HAP-1 (cell line): ENCODE measurements at regions not wholly inside any gene's neighbourhood (a gene's known extent, or its start where the extent isn't known, plus 50 kb on each side); places are given as distances from the start of the nearest gene placed in this dataset.

ENCODE experiments used
- DNase-seq, 2 experiments: peaks; one replicate each; pipeline ENCODE4 v3.0.0-alpha.2; 2016 to 2020; ENCODE audit warnings: low spot score in 2 of 2
- H3K27me3 ChIP-seq: fragments of 250-450 bp; sonication (Bioruptor Pico); 2 replicates; pipeline ENCODE4 v1.5.1; 2020; ENCODE audit warnings: low read depth, mild to moderate bottlenecking, moderate library complexity
- H3K36me3 ChIP-seq: fragments of 250-450 bp; sonication (Bioruptor Pico); replicated peaks from 2 replicates; pipeline ENCODE4 v1.5.1; 2020; ENCODE audit warnings: mild to moderate bottlenecking
- H3K4me1 ChIP-seq: fragments of 250-450 bp; sonication (Bioruptor Pico); 2 replicates; pipeline ENCODE4 v1.5.1; 2020; ENCODE audit warnings: mild to moderate bottlenecking
- H3K4me3 ChIP-seq: fragments of 250-450 bp; sonication (Bioruptor Pico); 2 replicates; pipeline ENCODE4 v1.5.1; 2020; ENCODE audit warnings: mild to moderate bottlenecking, moderate library complexity
- H3K9me3 ChIP-seq: fragments of 250-450 bp; sonication (Bioruptor Pico); 2 replicates; pipeline ENCODE4 v1.5.1; 2020; ENCODE audit warnings: mild to moderate bottlenecking, moderate library complexity
- in situ Hi-C: fragments of 300-500 bp; cut with MboI; formaldehyde crosslinking; loops from 3 replicates; pipeline ENCODE4 v1.14.3; 2020; ENCODE audit warnings: low sequenced_read_pairs, inconsistent platforms, mixed read lengths

DNA sequence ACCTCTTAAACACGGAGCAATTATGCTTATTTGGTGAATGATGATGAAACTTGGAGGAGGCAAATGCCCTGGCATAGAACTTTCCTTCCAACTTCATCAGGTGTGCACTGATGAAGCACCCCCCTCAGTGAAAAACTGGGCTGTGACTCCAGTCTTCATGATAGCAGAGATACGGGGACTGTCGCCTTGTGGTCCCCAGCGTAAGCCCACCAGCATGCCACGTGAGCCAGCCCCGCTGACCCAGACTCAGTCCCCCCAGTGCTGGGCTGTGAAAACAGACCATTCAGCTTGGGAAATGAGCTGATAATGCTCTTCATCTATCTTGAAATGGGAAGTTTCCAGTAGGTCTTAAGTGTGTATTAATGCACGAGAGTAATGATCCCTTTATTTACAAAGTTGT, 177.0 kb downstream of the SNX10 start:
- Histone ChIP-seq H3K9me3 (no peaks in the 10 kb centered on the region), H3K27me3 (peaks cover 5% of the 10 kb centered on the region; the same call in 1 of the 2 replicates), H3K4me1 (no peaks in the 10 kb centered on the region), H3K36me3 (no peaks in the 10 kb centered on the region), H3K4me3 (no peak overlapping the region)
- in situ Hi-C loops, result no loop called here
- no peak for DNase-seq

DNA sequence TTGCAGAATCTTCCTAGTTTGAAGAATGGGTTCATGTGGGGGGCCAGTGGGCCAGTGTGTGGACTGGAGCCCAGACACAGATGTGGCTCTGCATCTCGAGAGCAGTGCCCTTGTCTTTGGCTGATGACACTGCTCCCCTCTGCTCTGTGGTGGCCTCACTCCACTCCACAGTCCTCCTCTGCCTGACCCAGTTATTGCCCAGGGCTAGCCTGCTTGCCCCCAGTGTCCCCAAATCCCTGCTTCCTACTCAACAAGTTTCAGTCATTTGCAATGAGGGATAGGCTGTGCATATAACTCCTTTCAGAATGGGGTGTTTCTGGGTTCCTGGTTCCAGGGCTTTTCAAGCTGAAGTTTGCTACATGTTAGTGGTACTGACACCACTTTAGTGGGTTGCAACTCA, 177.5 kb downstream of the SNX10 start:
- in situ Hi-C loops, result no loop called here
- H3K36me3 ChIP-seq, result no peaks in the 10 kb centered on the region
- H3K4me3 ChIP-seq, result no peak overlapping the region

DNA sequence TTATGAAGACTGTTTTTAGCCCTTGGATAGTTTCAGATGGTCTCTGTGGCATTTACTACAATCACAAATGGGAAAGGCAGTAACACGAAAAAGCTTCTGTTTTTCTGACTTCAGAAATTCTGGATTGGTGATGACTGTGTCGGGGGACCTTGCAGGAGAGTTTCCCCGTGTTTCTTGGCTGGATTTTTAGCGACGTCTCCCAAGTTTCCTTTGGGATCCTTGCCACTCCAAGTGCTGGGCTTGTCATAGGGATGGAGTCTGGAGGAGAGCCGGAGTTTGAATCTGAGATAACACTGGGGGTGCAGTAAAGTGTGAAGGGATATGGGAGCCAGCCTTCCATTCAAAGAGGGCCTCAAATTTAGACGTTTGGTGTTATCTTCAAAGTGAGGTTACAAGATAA, 179.0 kb downstream of the SNX10 start:
- in situ Hi-C loops, result no loop called here
- Histone ChIP-seq H3K4me3 (no peak overlapping the region), H3K9me3 (no peaks in the 10 kb centered on the region), H3K27me3 (peaks cover 5% of the 10 kb centered on the region; the same call in 1 of the 2 replicates), H3K4me1 (no peaks in the 10 kb centered on the region), H3K36me3 (no peaks in the 10 kb centered on the region)
- no peak for DNase-seq

More for the DNA sequence above, 177.5 kb downstream of the SNX10 start:
- Histone ChIP-seq H3K4me1 (no peaks in the 10 kb centered on the region), H3K9me3 (no peaks in the 10 kb centered on the region), H3K27me3 (peaks cover 5% of the 10 kb centered on the region; the same call in 1 of the 2 replicates)
- no peak for DNase-seq

DNA sequence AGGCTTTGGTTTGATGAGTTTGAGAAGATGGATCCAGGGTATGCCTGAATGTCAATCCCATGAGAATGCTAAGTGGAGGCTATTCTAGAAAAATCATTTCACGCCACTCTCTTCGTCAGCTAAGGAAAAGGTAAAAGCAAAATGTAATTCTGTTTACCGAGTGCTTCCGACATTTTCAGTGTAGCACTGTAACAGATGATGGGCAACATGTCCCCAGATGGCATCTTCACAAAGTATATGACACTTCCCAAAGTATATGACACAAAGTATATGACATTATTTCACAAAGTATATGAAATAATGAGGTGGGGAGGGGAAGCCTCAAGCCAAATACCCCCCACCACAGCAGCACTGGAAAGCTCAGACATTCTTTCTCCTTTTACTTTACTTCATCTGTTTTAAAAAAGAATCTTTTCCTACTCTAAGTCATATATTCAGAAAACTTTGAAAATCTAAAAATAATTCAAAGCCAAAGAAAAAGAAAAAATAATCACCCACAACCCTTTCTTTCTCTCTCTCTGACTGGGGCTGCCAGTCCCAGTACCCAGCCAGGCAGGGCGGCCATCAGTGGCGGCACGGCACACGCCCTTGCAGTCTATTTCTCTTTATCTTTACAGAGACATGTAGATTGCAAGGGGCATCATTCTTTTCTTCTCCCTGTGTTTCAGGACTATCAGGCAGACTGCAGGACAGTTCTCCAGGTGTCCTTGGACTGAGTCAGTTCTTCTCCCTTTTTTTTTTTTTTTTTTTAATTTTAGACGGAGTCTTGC, 179.8 kb downstream of the SNX10 start:
- H3K4me3 ChIP-seq, result no peak overlapping the region
- H3K27me3 ChIP-seq, result peaks cover 5% of the 10 kb centered on the region; the same call in 1 of the 2 replicates
- no peak for DNase-seq
- in situ Hi-C loops, result no loop called here
- H3K9me3 ChIP-seq, result no peaks in the 10 kb centered on the region
- H3K4me1 ChIP-seq, result no peaks in the 10 kb centered on the region
- H3K36me3 ChIP-seq, result no peaks in the 10 kb centered on the region

DNA sequence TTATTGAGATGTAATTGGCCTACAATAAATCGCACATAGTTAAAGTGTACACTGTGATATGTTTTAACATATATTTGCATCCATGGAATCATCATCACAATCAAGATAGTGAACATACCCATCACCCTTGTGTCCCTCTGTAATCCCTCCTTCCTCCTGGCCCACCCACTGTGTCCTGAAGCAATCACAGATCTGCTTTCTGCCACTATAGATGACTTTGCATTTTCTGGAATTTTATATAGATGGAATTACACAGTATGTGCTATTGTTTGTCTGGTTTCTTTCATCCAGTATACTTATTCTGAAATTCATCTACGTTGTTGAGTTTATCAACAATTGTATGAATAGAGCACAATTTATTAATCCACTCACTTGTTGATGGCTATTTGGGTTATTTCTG, 181.3 kb downstream of the SNX10 start:
- no peak overlapping the region for H3K4me3 ChIP-seq
- in situ Hi-C loops, result no loop called here

DNA sequence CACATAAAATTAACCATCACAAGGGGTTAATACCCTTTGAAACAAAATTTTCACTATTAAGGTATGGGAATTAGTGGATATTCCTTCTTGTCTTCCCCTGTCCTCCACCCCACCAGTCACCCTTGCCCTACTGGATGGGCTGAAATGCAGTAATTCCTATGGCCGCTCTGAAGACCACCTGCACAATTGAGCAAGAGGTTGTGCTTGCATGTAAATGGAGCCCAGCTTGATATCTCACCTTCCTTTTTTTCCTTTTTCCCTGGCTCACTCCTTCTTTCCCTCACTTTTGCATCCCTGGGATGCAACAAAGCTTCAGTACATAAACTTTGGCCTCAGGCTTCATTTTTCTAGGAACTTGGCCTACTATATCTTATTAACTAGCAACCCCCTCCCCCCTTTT, 184.6 kb downstream of the SNX10 start:
- no peak overlapping the region for H3K4me3 ChIP-seq
- no peaks in the 10 kb centered on the region for H3K9me3 ChIP-seq
- no peaks in the 10 kb centered on the region for H3K4me1 ChIP-seq
- no peaks in the 10 kb centered on the region for H3K27me3 ChIP-seq
- no peak for DNase-seq
- in situ Hi-C loops, result no loop called here
- H3K36me3 ChIP-seq, result no peaks in the 10 kb centered on the region

More for the DNA sequence above, 181.3 kb downstream of the SNX10 start:
- no peak for DNase-seq
- no peaks in the 10 kb centered on the region for H3K9me3 ChIP-seq
- no peaks in the 10 kb centered on the region for H3K27me3 ChIP-seq
- no peaks in the 10 kb centered on the region for H3K36me3 ChIP-seq
- no peaks in the 10 kb centered on the region for H3K4me1 ChIP-seq

DNA sequence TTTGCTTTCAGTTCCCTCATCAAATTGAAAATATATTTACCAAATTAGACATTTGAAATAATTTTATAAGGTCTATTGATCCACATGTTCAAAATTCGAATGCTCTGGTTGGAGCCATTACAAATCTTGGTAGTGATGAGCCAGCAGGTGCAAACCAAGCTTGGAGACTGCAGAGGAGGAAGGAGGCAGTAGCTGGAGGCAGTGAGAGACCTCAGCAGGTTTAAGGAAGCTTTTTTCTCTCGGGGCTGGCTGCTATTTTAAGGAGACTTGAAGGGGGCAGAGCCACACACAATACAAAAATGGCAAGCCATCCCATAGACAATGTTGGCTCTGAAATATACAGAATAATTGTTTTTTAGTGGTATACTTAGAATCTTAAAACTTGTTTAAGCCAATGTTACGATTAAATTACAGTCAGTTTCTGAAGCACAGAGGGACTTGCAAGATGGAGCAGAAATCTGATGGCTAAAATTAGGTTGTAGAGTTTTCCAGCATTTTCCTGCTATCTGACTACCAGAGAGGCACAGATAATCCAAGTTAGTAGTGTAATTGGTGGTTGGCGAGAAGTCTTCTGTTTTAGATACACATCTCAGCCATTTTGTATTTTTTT, 185.8 kb downstream of the SNX10 start:
- H3K9me3 ChIP-seq, result no peaks in the 10 kb centered on the region
- H3K4me3 ChIP-seq, result no peak overlapping the region
- no peaks in the 10 kb centered on the region for H3K36me3 ChIP-seq
- in situ Hi-C loops, result no loop called here
- no peaks in the 10 kb centered on the region for H3K4me1 ChIP-seq
- no peak for DNase-seq
- H3K27me3 ChIP-seq, result no peaks in the 10 kb centered on the region

DNA sequence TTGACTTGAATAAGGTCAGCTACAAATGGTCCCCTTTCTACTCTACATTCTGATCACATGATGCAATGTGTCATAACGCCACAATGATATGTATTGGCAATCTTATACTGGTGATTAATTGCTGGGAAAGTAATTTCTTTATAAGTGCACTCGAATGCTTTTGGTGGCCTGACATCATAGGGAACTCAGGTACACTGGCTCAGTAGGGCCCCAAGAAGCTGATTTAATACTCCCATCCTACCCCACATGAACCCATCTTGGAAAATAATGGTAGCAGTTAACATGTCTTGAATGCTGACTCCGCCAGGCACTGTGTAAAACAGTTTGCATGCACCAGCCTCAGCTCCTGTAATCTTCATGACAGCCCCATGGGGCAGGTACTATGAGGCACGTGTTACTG, 186.9 kb downstream of the SNX10 start:
- Histone ChIP-seq H3K27me3 (no peaks in the 10 kb centered on the region), H3K4me1 (no peaks in the 10 kb centered on the region), H3K9me3 (no peaks in the 10 kb centered on the region), H3K4me3 (no peak overlapping the region), H3K36me3 (no peaks in the 10 kb centered on the region)
- DNase-seq, result no peak
- in situ Hi-C loops, result no loop called here

DNA sequence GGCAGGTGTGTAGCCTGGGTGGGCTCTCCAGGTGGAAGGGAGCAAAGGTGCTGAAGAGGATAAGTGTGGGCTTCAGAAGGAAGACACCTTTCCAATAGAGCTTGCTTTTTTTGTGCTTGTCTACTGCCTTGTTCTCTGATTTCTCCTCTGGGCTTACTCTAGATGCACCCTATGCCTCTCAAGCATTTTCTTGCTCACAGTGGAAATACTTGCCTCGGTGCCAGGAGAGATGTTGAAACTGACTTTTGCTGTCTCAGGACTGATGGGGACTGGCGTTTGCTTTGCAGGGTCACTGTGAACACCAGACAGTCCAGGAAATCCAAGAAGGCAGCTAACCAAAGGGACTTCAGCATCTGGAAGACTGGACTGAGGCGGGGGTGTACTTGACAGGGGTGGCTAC, 187.9 kb downstream of the SNX10 start:
- H3K27me3 ChIP-seq, result no peaks in the 10 kb centered on the region

DNA sequence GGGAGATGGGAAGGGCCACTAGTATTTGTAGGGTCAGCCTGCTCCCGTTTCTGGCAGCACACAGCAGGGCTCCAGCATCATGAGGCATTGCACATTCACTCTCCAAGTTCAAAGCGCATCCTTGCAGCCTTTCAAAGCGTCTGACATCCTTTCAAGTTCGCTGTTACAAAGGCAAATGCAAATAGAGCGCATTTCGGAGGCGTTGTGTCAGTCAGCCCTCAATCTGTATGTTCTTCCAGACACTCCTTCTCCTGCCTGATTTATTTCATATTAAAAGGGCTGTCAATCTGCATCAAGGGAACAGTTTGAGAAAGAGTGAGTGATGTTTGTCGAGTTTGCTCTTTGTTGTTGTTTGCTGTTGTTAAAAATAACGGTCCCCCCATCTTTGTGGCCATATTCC, 188.5 kb downstream of the SNX10 start:
- H3K9me3 ChIP-seq, result no peaks in the 10 kb centered on the region
- H3K4me3 ChIP-seq, result no peak overlapping the region
- H3K36me3 ChIP-seq, result no peaks in the 10 kb centered on the region
- DNase-seq, result no peak
- H3K27me3 ChIP-seq, result no peaks in the 10 kb centered on the region
- H3K4me1 ChIP-seq, result no peaks in the 10 kb centered on the region
- in situ Hi-C loops, result no loop called here

More for the DNA sequence above, 187.9 kb downstream of the SNX10 start:
- Histone ChIP-seq H3K9me3 (no peaks in the 10 kb centered on the region), H3K36me3 (no peaks in the 10 kb centered on the region), H3K4me3 (no peak overlapping the region), H3K4me1 (no peaks in the 10 kb centered on the region)
- DNase-seq, result no peak
- in situ Hi-C loops, result no loop called here

DNA sequence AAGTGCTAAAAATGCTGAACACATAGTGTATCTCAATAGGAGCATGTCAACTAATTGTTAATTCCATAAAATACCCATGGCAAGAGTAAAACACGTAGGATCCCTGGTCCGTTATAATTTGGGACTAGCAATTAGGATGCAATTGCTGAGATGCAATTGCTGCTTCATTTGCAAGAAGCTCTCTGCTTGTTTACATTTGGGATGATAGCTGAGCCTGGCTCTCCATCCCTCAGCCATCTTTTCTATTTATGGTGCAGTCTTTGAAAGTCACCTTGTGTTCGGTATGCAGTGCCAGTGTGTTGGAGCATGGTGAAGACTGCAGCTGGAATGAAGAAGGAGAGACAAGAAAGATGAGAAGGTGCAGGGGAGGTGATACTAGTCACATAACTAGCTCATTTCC, 191.3 kb downstream of the SNX10 start:
- DNase-seq, result no peak
- no peaks in the 10 kb centered on the region for H3K36me3 ChIP-seq
- no peak overlapping the region for H3K4me3 ChIP-seq
- H3K4me1 ChIP-seq, result no peaks in the 10 kb centered on the region
- H3K9me3 ChIP-seq, result no peaks in the 10 kb centered on the region
- no peaks in the 10 kb centered on the region for H3K27me3 ChIP-seq
- in situ Hi-C loops, result no loop called here

DNA sequence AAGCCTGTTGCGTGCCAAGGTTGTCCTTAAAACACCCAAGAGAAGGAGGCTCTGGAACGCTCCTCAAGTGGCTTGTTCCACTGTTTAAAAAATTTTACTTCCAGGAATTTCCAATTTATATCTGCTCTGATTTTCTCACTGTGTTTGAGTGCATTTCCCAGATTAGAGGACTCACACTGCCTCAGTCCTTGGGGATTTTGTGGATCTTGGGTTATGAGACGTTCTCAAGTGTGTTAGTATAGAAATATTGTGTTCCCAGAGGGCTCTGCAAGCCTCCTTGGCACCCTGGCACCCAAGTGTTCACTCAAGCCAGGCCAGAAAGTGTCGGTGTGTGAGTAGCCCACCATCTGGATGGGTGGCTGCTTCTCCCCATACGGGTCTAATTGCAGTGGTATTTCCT, 192.2 kb downstream of the SNX10 start:
- no peaks in the 10 kb centered on the region for H3K9me3 ChIP-seq
- in situ Hi-C loops, result no loop called here
- H3K36me3 ChIP-seq, result no peaks in the 10 kb centered on the region
- H3K4me1 ChIP-seq, result no peaks in the 10 kb centered on the region
- H3K4me3 ChIP-seq, result no peak overlapping the region
- no peaks in the 10 kb centered on the region for H3K27me3 ChIP-seq
- no peak for DNase-seq

DNA sequence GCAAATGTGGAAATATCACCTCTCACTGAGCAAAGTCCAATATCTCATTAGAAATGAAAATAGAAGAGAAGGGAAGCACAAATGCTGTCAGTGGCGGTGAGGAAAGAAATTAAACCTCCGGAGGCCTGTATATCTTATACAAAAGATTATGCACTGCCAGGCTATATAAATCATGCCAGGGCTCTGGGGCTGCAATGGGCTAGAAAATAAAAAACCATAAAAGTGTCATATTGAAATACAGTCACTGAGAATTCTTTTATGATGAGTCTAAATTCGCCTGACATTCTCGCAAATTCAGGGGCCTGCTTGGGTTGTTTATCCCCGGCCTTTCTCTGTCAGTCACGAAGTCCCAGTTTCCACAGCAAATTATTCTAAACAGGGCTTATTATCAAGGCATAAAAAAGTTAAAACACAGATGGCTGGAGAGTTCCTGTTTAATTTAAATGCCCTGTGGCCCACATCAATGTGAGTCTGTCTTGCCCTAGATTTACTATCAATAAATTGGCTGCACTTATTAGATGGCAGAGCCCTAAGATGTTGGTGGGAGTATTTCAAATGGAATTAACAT, 193.8 kb downstream of the SNX10 start:
- Histone ChIP-seq H3K4me1 (no peaks in the 10 kb centered on the region), H3K36me3 (no peaks in the 10 kb centered on the region), H3K9me3 (no peaks in the 10 kb centered on the region), H3K4me3 (no peak overlapping the region), H3K27me3 (no peaks in the 10 kb centered on the region)
- in situ Hi-C loops, result no loop called here
- no peak for DNase-seq

DNA sequence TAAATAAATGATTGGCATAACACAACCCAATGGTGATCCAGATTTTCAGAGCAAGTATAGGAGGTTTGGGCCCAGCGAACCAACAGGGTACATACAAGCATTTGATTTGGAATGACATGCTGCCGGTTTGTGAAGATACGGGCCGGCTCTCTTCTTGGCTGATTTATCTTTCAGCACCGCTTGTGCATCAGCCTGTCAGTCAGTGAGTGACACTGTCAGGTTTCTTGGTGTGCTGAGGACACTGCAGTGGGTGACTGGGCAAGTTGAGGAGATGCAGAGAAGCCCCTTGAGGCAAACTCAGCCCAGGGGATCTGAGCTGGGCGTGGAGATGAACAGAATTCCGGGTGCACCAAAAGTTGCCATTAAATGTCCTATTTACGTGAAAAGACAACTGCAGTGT, 194.5 kb downstream of the SNX10 start:
- Histone ChIP-seq H3K9me3 (no peaks in the 10 kb centered on the region), H3K4me3 (no peak overlapping the region), H3K27me3 (no peaks in the 10 kb centered on the region), H3K36me3 (no peaks in the 10 kb centered on the region), H3K4me1 (no peaks in the 10 kb centered on the region)
- in situ Hi-C loops, result no loop called here
- no peak for DNase-seq
